ENCODE measurements at regions not wholly inside any gene's neighbourhood (a gene's known extent, or its start where the extent isn't known, plus 50 kb on each side); places are given as distances from the start of the nearest gene placed in this dataset.
"Not testable (repeated sequence)": the region's sequence is repeated elsewhere in the genome, so short reads cannot be mapped to it uniquely, and the experiment has no call there.

- no peak for ATAC-seq
- no peaks in the 10 kb centered on the region for H3K4me1 ChIP-seq (ENCODE audit: low read depth)
- intact Hi-C loops (cut with DNase I, micrococcal nuclease): no loop called here
- TF ChIP-seq CTCF (IDR thresholded peaks at IDR 0.05): no peak
- H3K4me3 ChIP-seq: no peak overlapping the region
- no peaks in the 10 kb centered on the region for H3K9me3 ChIP-seq
- no peak for DNase-seq
- no peaks in the 10 kb centered on the region for H3K36me3 ChIP-seq (ENCODE audit: low read depth)
Measured at GRCh38 chr6:6742535-6742934, 154.0 kb downstream of the LY86 start.

GRCh38 chr6:6744551-6744950 lies 156.0 kb downstream of the LY86 start:
- Histone ChIP-seq H3K9me3 (no peaks in the 10 kb centered on the region), H3K36me3 (ENCODE audit: low read depth) (no peaks in the 10 kb centered on the region), H3K4me1 (ENCODE audit: low read depth) (peaks cover under 1% of the 10 kb centered on the region), H3K4me3 (no peak overlapping the region)
- intact Hi-C loops (cut with DNase I, micrococcal nuclease): no loop called here
- ATAC-seq (no peak), DNase-seq (no peak)
- no peak for TF ChIP-seq CTCF (IDR thresholded peaks at IDR 0.05)

DNA sequence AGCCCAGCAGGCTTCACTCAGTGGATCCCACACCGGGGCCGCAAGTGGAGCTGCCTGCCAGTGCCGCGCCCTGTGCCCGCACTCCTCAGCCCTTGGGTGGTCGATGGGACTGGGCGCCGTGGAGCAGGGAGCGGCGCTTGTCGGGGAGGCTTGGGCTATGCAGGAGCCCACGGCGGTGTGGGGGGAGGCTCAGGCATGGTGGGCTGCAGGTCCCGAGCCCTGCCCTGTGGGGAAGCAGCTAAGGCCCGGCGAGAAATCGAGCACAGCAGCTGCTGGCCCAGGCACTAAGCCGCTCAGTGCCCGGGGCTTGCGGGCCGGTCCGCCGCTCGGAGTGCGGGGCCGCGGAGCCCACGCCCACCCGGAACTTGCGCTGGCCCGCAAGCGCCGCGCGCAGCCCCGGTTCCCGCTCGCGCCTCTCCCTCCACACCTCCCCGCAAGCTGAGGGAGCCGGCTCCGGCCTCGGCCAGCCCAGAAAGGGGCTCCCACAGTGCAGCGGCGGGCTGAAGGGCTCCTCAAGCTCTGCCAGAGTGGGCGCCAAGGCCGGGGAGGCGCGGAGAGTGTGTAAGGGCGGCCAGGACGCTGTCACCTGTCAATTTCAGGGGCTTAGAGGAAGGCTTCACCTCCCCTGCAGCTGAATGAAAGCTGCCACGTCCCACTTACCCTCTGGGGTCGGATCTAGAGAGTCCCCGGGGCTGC lies 157.3 kb downstream of the LY86 start:
- DNase-seq; ATAC-seq; H3K9me3 ChIP-seq; H3K36me3 ChIP-seq (ENCODE audit: low read depth); H3K4me3 ChIP-seq; intact Hi-C loops (cut with DNase I, micrococcal nuclease): not testable (repeated sequence)
- H3K4me1 ChIP-seq (ENCODE audit: low read depth): peaks cover 13% of the 10 kb centered on the region

DNA sequence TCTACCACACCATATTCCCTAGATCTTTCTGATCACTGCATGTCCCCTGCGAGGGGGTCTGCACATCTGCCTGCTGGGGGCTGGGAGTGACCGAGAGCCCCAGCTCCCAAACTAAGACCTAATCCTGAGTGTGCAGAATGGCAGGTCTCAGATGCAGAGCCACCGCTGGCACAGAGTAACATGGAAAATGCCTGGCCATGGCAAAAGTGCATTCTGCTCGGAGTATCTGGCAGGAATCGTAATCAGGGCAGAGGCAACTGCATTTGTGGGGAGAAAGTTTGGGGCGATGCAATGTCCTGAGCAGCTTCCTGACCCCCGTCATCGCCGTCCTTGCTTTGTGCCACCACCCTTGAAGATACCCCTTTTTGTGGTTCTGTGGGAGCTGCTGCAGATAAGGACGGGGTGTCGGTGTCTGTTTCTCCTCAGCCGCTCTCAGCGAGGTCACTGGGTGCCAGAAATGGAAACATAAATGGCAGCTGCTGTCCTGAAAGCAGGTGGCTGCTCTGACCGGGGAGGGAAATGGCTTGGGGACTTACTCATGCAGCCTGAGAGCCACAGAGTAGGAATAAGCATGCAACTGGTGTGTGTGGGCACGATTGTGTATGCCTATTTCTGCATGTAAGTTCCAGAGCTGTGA lies 157.9 kb downstream of the LY86 start:
- no peak for TF ChIP-seq CTCF (IDR thresholded peaks at IDR 0.05)
- H3K4me1 ChIP-seq (ENCODE audit: low read depth): peaks cover 20% of the 10 kb centered on the region

DNA sequence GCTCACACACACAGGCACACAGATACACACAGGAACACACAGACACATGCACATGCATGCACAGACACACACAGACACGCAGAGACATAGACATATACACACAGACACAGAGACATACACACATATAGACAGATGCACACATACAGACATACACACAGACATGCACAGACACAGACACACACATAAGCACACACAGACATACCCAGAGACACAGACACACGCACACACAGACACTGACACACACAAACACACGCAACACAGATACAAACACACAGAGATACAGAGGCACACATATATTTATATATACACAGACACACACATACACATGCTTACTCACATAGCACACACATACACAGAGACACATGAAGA lies 158.4 kb downstream of the LY86 start:
- ATAC-seq: no peak
- H3K4me1 ChIP-seq (ENCODE audit: low read depth): peaks cover 25% of the 10 kb centered on the region
- no peak for TF ChIP-seq CTCF (IDR thresholded peaks at IDR 0.05)

More for the DNA sequence above, 157.9 kb downstream of the LY86 start:
- ATAC-seq (no peak), DNase-seq (no peak)
- Histone ChIP-seq H3K36me3 (ENCODE audit: low read depth) (no peaks in the 10 kb centered on the region), H3K9me3 (no peaks in the 10 kb centered on the region), H3K4me3 (no peak overlapping the region)
- intact Hi-C loops (cut with DNase I, micrococcal nuclease): no loop called here

GRCh38 chr6:6747371-6747770 lies 158.9 kb downstream of the LY86 start:
- no peak for ATAC-seq
- intact Hi-C loops (cut with DNase I, micrococcal nuclease): no loop called here

More for the DNA sequence above, 158.4 kb downstream of the LY86 start:
- H3K9me3 ChIP-seq: no peaks in the 10 kb centered on the region
- no peak for DNase-seq
- intact Hi-C loops (cut with DNase I, micrococcal nuclease): no loop called here
- H3K36me3 ChIP-seq (ENCODE audit: low read depth): no peaks in the 10 kb centered on the region
- no peak overlapping the region for H3K4me3 ChIP-seq

More at GRCh38 chr6:6747371-6747770, 158.9 kb downstream of the LY86 start:
- Histone ChIP-seq H3K36me3 (ENCODE audit: low read depth) (no peaks in the 10 kb centered on the region), H3K4me3 (no peak overlapping the region), H3K9me3 (no peaks in the 10 kb centered on the region), H3K4me1 (ENCODE audit: low read depth) (peaks cover 29% of the 10 kb centered on the region)
- DNase-seq: no peak
- no peak for TF ChIP-seq CTCF (IDR thresholded peaks at IDR 0.05)
